ENCODE measurements at regions not wholly inside any gene's neighbourhood (a gene's known extent, or its start where the extent isn't known, plus 50 kb on each side); places are given as distances from the start of the nearest gene placed in this dataset.

GRCh38 chr2:65490222-65490621, 57.8 kb upstream of the SPRED2 start:
- 89% methylated on average over 3 of the region's 3 CpGs; no CpG with 5 or more reads in 1 of the 2 experiments for WGBS, 2 experiments (ENCODE audit: extremely low coverage in 1 of 2, insufficient coverage in 1 of 2, insufficient read length in 1 of 2, insufficient replicate concordance in 2 of 2, low coverage in 1 of 2, low lambda C conversion rate in 2 of 2, missing lambda C conversion rate in 1 of 2)
- H4K5ac ChIP-seq (ENCODE audit: insufficient read length, low read depth, low read length), result no peak overlapping the region

More at GRCh38 chr2:65490222-65490621, 57.8 kb upstream of the SPRED2 start:
- H2AK5ac ChIP-seq (ENCODE audit: low read depth, low read length), result no peak overlapping the region
- CTCF ChIA-PET (ENCODE audit: partially characterized antibody), result interaction anchor here (1.0 kb wide), 1 partner anchor 14 kb away, joined by 3 read pairs; no protein-coding TSS in a partner anchor
- H2BK120ac ChIP-seq (replicated peaks; ENCODE audit: low read depth, low read length), result no peak overlapping the region
- H2BK12ac ChIP-seq (ENCODE audit: low read depth, low read length), result no peak overlapping the region
- no peak overlapping the region for H3K27ac ChIP-seq (ENCODE audit: low read depth, low read length)
- H4K20me1 ChIP-seq (replicated peaks in 1 of 2; ENCODE audit: control insufficient read depth in 1 of 2, insufficient read depth in 2 of 2, low read length in 2 of 2), result no peaks in the 10 kb centered on the region
- no peak overlapping the region for H3K4ac ChIP-seq (replicated peaks; ENCODE audit: insufficient read length, low read depth, low read length)
- no peak overlapping the region for H3K18ac ChIP-seq (ENCODE audit: extremely low read depth, low read length)
- no peaks in the 10 kb centered on the region for H3K79me2 ChIP-seq (ENCODE audit: control insufficient read depth in 1 of 2, insufficient read depth in 2 of 2, low read length in 2 of 2)
- TF ChIP-seq CHD1 (IDR thresholded peaks at IDR 0.05; ENCODE audit: low read depth, low read length) (no peak), SRF (IDR thresholded peaks at IDR 0.05; ENCODE audit: low read depth, low read length) (no peak), EGR1 (IDR thresholded peaks at IDR 0.05; ENCODE audit: borderline replicate concordance, low read depth, low read length) (no peak), TAF1 (IDR thresholded peaks at IDR 0.05; ENCODE audit: low read depth, low read length) (no peak), POLR2AphosphoS5 (IDR thresholded peaks at IDR 0.05; ENCODE audit: low read depth, low read length) (no peak), CBX5 (IDR thresholded peaks at IDR 0.05; ENCODE audit: low read depth, low read length) (no peak), POU5F1 (IDR thresholded peaks at IDR 0.05; ENCODE audit: low read depth, low read length) (no peak), PHF8 (conservative IDR thresholded peaks at IDR 0.05; ENCODE audit: low read depth, low read length) (no peak), TCF12 (IDR thresholded peaks at IDR 0.05; ENCODE audit: low read depth, low read length) (no peak), TBP (IDR thresholded peaks at IDR 0.05; ENCODE audit: low read depth, low read length) (no peak), E2F6 (IDR thresholded peaks at IDR 0.05) (no peak), HDAC6 (IDR thresholded peaks at IDR 0.05; ENCODE audit: low read depth, low read length) (no peak)
- no peaks in the 10 kb centered on the region for H3K27me3 ChIP-seq (replicated peaks in 1 of 4; ENCODE audit: control insufficient read depth in 3 of 4, extremely low read depth in 1 of 4, insufficient read depth in 3 of 4, low read length in 3 of 4)
- H3K36me3 ChIP-seq (ENCODE audit: control insufficient read depth in 2 of 4, insufficient read depth in 4 of 4, low read length in 3 of 4), result no peaks in the 10 kb centered on the region
- DNase-seq (ENCODE audit: low read depth in 1 of 2, low spot score in 2 of 2), result no peak
- H3K56ac ChIP-seq (replicated peaks; ENCODE audit: insufficient read length, low read depth, low read length), result no peak overlapping the region
- no peak overlapping the region for H3K9ac ChIP-seq (replicated peaks in 1 of 4; ENCODE audit: extremely low read depth in 1 of 4, low read depth in 3 of 4, low read length in 3 of 4)
- H3K79me1 ChIP-seq (ENCODE audit: low read depth, low read length), result no peaks in the 10 kb centered on the region
- H3K4me3 ChIP-seq (ENCODE audit: extremely low read depth in 1 of 4, insufficient read depth in 2 of 4, low read depth in 3 of 4, low read length in 4 of 4), result no peak overlapping the region
- H3K23ac ChIP-seq (ENCODE audit: insufficient read length), result no peak overlapping the region
- peaks cover 0 to 7% (median 0%) of the 10 kb centered on the region in 4 experiments; a peak in 1 of 7 replicates for H3K4me1 ChIP-seq (replicated peaks in 1 of 4; ENCODE audit: control insufficient read depth in 3 of 4, insufficient read depth in 4 of 4, low read length in 3 of 4)
- no peak overlapping the region for H4K91ac ChIP-seq (replicated peaks; ENCODE audit: insufficient read length, low read length)
- no peak overlapping the region for H2BK5ac ChIP-seq (ENCODE audit: low read depth, low read length)
- H4K8ac ChIP-seq (ENCODE audit: extremely low read depth, insufficient read depth, low read length), result no peak overlapping the region
- H3K9me3 ChIP-seq (ENCODE audit: insufficient read depth in 2 of 2, low read depth in 1 of 2, low read length in 1 of 2), result no peaks in the 10 kb centered on the region
- H3K14ac ChIP-seq (ENCODE audit: insufficient read length), result no peak overlapping the region
- no peak overlapping the region for H2AFZ ChIP-seq (ENCODE audit: low read length)
- H2BK15ac ChIP-seq (ENCODE audit: low read length), result no peak overlapping the region
- FAIRE-seq, result no peak
- no peaks in the 10 kb centered on the region for H3K23me2 ChIP-seq (ENCODE audit: low read depth, low read length)
- POLR2A ChIA-PET (ENCODE audit: partially characterized antibody), result no interaction called here
- H3K4me2 ChIP-seq (ENCODE audit: insufficient read depth in 1 of 2, low read depth in 2 of 2, low read length in 2 of 2), result no peak overlapping the region
- no peak overlapping the region for H2BK20ac ChIP-seq (ENCODE audit: low read length)
